ENCODE measurements at regions not wholly inside any gene's neighbourhood (a gene's known extent, or its start where the extent isn't known, plus 50 kb on each side); places are given as distances from the start of the nearest gene placed in this dataset.

DNA sequence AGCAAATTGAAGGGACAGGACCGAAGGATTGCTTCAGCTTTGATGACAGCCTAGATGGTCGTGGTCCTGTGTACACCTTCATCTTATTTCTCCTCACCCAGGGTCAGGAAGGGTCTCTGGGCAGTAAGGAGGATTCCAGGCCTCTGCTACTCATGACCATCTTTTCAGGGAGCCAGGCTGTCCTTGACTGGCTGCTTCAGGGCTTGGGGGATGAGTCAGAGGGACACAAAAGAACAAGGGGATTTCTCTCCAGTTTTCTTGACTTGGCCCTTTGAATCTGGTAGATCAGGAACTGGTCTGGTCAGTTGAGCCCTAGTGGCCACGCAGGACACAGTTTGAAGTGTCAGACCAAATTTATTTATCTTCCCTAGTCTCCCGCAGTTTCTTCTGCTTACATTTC lies 402.1 kb upstream of the CHD6 start:
- DNase-seq (ENCODE audit: low read depth), result no peak

DNA sequence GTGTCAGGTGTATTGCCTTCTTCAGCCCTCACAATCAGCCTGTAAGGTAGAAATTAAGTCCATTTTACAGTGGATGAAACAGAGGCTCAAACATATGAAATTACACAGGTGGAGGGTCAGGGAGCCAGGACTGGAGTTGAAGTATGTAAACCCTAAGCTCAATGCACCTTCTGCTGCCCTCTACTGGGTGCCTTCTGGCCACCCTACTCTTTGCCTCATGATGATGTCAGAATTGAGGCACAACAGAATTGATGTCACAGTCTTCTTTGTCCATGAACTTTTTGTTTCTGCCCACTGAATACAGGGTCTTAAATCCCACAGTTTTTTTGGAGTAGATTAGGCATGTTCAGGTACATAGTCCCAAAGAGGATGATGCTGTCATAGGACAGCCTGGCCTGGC lies 400.8 kb upstream of the CHD6 start:
- no peak for DNase-seq (ENCODE audit: low read depth)

GRCh38 chr20:42010090-42010489 lies 391.9 kb upstream of the CHD6 start:
- DNase-seq (ENCODE audit: low read depth), result no peak

- DNase-seq (ENCODE audit: low read depth), result no peak
Measured at GRCh38 chr20:42007251-42007650, 389.1 kb upstream of the CHD6 start.

GRCh38 chr20:42005211-42005610 lies 387.0 kb upstream of the CHD6 start:
- no peak for DNase-seq (ENCODE audit: low read depth)

- DNase-seq (ENCODE audit: low read depth), result no peak
Measured at GRCh38 chr20:42003380-42003779, 385.2 kb upstream of the CHD6 start.

DNA sequence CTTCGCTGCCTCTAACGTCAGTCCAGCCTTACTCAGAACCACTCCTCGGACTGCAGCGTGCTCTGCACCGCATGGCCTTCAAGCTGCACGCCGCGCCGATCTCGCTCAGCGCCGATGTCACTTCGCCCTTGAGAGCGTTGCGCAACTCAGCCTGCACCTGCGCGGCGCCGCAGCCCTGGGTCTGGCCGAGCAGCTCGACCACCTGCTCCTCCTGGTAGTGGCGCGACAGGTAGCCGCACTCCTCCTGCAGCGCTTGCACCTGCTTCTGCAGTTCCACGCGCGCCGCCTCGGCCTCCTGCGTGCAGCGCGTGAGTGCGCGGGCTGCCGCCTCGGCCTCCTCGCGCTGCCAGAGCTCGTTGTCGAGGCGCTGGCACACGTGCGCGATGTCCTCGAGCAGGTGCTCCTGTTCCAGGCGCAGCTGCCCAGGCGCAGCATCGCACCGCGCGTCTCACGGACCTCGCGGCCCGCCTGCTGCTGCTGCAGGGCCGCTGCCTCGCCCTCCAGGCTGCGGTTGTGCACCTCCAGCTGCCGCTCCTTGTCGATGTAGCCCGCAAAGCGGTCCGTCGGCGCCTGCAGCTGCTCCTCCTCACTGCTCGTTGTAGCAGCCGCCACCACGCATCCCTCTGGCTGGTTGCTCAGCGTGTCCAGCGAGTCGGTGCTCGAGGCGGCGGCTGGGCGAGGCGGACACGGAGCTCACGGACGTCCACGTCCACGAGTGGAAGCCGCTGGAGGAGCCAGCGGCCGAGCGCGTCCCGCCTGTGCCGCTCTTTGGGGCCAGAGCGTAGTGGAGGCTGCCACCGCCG lies 380.6 kb upstream of the CHD6 start:
- no peak for DNase-seq (ENCODE audit: low read depth)

GRCh38 chr20:41996951-41997350 lies 378.8 kb upstream of the CHD6 start:
- no peak for DNase-seq (ENCODE audit: low read depth)

DNA sequence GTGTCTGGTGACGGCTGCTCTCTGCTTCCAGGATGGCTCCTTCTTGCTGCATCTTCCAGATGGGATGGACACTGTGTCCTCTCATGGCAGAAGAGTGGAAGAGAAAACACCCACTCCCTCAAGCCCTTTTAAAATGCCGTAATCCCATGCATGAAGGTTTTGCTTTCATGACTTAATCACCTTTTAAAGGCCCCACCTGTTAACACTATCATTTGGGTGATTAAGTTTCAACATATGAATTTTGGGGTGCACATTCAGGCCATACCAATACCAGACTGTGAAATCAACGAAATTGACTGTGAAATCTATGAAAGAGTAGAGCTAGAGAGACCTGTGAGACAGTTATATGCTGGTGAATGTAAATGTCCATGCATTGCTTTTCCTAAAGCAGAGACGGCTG lies 374.3 kb upstream of the CHD6 start:
- DNase-seq (ENCODE audit: low read depth), result no peak

DNA sequence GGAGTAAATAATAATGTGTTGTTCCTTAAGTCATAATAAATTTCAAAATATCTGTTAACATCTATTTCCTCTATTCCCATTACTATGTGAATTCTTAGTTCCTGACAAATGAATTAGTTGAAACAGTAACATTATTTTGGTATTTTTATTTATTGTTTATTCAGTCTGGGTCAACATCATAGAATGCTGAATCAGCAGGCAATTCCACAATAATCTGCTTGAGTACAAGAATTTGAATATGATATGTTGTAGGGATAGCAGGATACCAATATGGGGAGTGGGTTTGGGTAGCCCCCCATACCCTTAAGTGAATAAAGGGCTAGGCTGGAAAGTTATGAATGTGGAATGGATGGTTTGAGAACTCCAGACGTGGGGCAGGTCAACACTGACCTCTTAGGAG lies 373.2 kb upstream of the CHD6 start:
- DNase-seq (ENCODE audit: low read depth), result no peak

- DNase-seq (ENCODE audit: low read depth), result no peak
Measured at GRCh38 chr20:41989935-41990635, 371.9 kb upstream of the CHD6 start.

GRCh38 chr20:41989039-41989679 lies 371.0 kb upstream of the CHD6 start:
- no peak for DNase-seq (ENCODE audit: low read depth)

DNA sequence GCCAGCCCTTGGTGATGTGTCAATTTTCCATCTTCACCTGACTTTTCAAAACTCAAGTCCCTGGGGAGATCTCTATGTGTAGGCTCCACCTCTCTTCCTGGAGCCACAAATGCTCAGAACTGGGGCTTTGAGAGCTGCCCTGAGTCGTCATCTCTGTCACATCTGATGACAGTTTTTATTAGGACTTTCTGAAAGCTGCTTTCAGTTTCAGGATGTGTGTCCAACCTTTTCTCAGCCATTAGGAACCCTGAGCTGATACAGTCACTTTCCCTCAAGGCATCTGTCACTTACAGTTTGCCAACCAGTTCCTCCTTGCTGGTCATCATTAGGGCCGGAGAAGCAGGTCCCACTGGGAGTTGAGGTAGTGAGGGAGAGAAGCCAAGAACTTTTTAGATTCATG lies 365.9 kb upstream of the CHD6 start:
- DNase-seq (ENCODE audit: low read depth), result no peak

GRCh38 chr20:41983159-41983558 lies 365.0 kb upstream of the CHD6 start:
- DNase-seq (ENCODE audit: low read depth), result no peak

- no peak for DNase-seq (ENCODE audit: low read depth)
Measured at GRCh38 chr20:41981746-41982145, 363.6 kb upstream of the CHD6 start.

- DNase-seq (ENCODE audit: low read depth), result no peak
Measured at GRCh38 chr20:41978875-41979274, 360.7 kb upstream of the CHD6 start.

DNA sequence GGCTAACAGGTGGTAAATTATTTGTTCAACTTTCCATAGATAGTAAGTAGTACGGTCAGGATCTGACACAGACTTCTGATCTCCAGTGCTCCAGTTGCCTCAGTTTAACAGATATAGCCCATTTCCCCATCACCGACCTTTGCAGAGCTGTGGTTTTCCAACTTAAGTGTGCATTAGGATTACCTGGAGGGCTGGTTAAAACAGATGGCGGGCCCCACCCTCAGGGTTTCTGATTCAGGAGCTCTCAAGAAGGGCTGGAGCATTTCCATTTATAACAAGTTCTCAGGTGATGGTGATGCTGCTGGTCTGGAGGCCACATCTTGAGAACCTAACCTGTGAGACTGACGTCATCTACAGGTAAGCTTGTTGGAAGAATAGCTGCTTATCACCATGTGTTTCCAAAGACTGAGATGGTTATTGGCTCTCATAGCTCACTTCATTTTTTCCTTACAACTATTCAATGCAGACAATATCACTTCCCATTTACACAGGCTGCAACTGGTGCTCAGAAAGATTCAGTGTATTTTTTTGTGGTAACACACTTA lies 360.1 kb upstream of the CHD6 start:
- DNase-seq (ENCODE audit: low read depth), result no peak

GRCh38 chr20:41969656-41970055 lies 351.5 kb upstream of the CHD6 start:
- DNase-seq (ENCODE audit: low read depth), result no peak

- no peak for DNase-seq (ENCODE audit: low read depth)
Measured at GRCh38 chr20:41960166-41960565, 342.0 kb upstream of the CHD6 start.

GRCh38 chr20:41958391-41958790 lies 340.2 kb upstream of the CHD6 start:
- DNase-seq (ENCODE audit: low read depth), result no peak

GRCh38 chr20:41956338-41957074 lies 338.3 kb upstream of the CHD6 start:
- no peak for DNase-seq (ENCODE audit: low read depth)

DNA sequence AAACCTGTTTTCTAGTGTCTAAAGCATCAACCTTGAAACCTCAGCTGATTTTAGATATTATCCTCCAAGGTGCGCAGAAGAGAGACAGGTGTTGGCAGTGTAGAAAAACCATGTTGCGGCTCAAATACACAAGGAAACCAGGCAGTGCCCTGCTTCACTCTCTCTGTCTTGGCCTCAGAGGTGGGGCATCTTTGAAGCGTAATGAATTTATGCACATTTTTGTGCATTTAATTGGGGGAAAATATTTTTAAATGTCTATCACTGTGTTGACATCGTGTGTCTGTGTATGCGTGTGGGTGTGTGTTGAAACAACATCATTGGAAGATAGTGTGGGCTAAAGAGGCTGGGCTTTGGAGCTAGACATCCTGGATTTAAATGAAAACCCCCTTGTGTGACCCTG lies 334.0 kb upstream of the CHD6 start:
- no peak for DNase-seq (ENCODE audit: low read depth)
